HUES64 (cell line): ENCODE measurements at regions not wholly inside any gene's neighbourhood (a gene's known extent, or its start where the extent isn't known, plus 50 kb on each side); places are given as distances from the start of the nearest gene placed in this dataset.
"Not testable (repeated sequence)": the region's sequence is repeated elsewhere in the genome, so short reads cannot be mapped to it uniquely, and the experiment has no call there.

Experiments
- H3K27ac ChIP-seq: 2 replicates; pipeline ENCODE4 v1.7.0; 2013; ENCODE audit warnings: low read depth, low read length, inconsistent platforms
- H3K27me3 ChIP-seq: 2 replicates; pipeline ENCODE4 v1.6.1; 2013; ENCODE audit warnings: mild to moderate bottlenecking, low read length; ENCODE audit not compliant: insufficient read depth
- H3K36me3 ChIP-seq: 2 replicates; pipeline ENCODE4 v1.6.1; 2013; ENCODE audit warnings: mild to moderate bottlenecking, low read length; ENCODE audit not compliant: insufficient read depth
- H3K4me1 ChIP-seq: 2 replicates; pipeline ENCODE4 v1.6.1; 2013; ENCODE audit warnings: mild to moderate bottlenecking, low read length, moderate library complexity; ENCODE audit not compliant: insufficient read depth
- H3K4me3 ChIP-seq: 2 replicates; pipeline ENCODE4 v1.5.1; 2013; ENCODE audit warnings: mild to moderate bottlenecking, low read length, moderate library complexity
- H3K9ac ChIP-seq: 2 replicates; pipeline ENCODE4 v1.6.1; 2013; ENCODE audit warnings: mild to moderate bottlenecking, low read depth, low read length
- H3K9me3 ChIP-seq: 2 replicates; pipeline ENCODE4 v1.6.1; 2013; ENCODE audit warnings: low read depth, low read length; ENCODE audit not compliant: insufficient read depth
- WGBS: fragments of 150-250, 120-280 bp; methylation state at CpG from one replicate; pipeline ENCODE4 v1.1.7; 2013; ENCODE audit warnings: missing lambda C conversion rate; 5-methylcytosine and 5-hydroxymethylcytosine counted together

- no peaks in the 10 kb centered on the region for H3K27me3 ChIP-seq
- WGBS: 94% methylated on average over 10 of the region's 10 CpGs
- no peaks in the 10 kb centered on the region for H3K4me1 ChIP-seq
- peaks cover 3% of the 10 kb centered on the region; the same call in 1 of the 2 replicates for H3K9me3 ChIP-seq
- no peak overlapping the region for H3K4me3 ChIP-seq
- H3K27ac ChIP-seq: no peak overlapping the region
- no peaks in the 10 kb centered on the region for H3K36me3 ChIP-seq
- no peak overlapping the region for H3K9ac ChIP-seq
These were observed 691.7 kb upstream of the SLC35B3 start for GRCh38 chr6:9126878-9127560.

DNA sequence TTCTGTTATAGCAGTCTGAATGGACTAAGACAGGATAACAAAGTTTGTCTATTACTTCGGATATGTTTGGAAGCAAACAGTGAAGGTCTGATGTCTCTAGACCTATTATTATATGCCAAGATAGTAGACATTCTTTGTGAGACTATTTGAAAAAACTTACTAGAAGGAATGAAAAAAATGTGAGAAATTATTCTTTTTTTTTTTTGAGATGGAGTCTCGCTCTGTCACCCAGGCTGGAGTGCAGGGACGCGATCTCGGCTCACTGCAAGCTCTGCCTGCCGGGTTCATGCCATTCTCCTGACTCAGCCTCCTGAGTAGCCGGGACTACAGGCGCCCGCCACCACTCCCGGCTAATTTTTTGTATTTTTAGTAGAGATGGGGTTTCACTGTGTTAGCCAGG lies 690.7 kb upstream of the SLC35B3 start:
- not testable (repeated sequence) for H3K27me3 ChIP-seq, H3K9ac ChIP-seq, H3K4me3 ChIP-seq, H3K4me1 ChIP-seq, H3K9me3 ChIP-seq, H3K27ac ChIP-seq, H3K36me3 ChIP-seq
- WGBS: 96% methylated on average over 10 of the region's 10 CpGs

- no peak overlapping the region for H3K27ac ChIP-seq
- H3K4me3 ChIP-seq: no peak overlapping the region
- 97% methylated on average over 3 of the region's 3 CpGs for WGBS
- H3K27me3 ChIP-seq: no peaks in the 10 kb centered on the region
- H3K36me3 ChIP-seq: no peaks in the 10 kb centered on the region
- H3K9ac ChIP-seq: no peak overlapping the region
- no peaks in the 10 kb centered on the region for H3K9me3 ChIP-seq
- H3K4me1 ChIP-seq: no peaks in the 10 kb centered on the region
These were observed 686.2 kb upstream of the SLC35B3 start for GRCh38 chr6:9121549-9121948.

- H3K9ac ChIP-seq: no peak overlapping the region
- no peak overlapping the region for H3K4me3 ChIP-seq
- no peaks in the 10 kb centered on the region for H3K9me3 ChIP-seq
- no peak overlapping the region for H3K27ac ChIP-seq
- no peaks in the 10 kb centered on the region for H3K27me3 ChIP-seq
- WGBS: 81% methylated on average over 5 of the region's 6 CpGs
- H3K4me1 ChIP-seq: peaks cover 6% of the 10 kb centered on the region; the same call in 1 of the 2 replicates
- no peaks in the 10 kb centered on the region for H3K36me3 ChIP-seq
These were observed 680.7 kb upstream of the SLC35B3 start for GRCh38 chr6:9116026-9116425.

DNA sequence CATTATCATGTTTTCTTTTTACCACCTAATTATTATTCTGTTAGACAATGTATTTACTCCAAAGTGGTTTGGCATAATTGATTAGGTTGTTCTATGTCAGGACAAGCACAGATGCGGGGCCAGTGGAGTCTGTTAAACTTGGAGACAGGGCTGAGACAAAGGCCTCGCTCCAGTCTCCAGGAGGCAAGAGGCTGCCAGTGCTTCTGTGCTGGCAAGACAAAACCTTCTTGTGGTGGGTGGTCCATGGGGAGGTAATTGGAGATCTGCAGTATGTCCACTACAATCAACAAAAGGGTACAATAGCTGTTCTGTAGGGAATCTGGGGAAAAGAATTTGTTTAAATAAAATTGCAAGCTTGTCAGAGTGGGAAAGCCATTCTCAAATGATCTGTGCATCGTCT lies 677.2 kb upstream of the SLC35B3 start:
- 76% methylated on average over 3 of the region's 3 CpGs for WGBS
- Histone ChIP-seq H3K4me3 (no peak overlapping the region), H3K4me1 (peaks cover 6% of the 10 kb centered on the region; the same call in 1 of the 2 replicates), H3K9me3 (no peaks in the 10 kb centered on the region), H3K36me3 (no peaks in the 10 kb centered on the region), H3K27ac (no peak overlapping the region), H3K9ac (no peak overlapping the region), H3K27me3 (no peaks in the 10 kb centered on the region)

- no peaks in the 10 kb centered on the region for H3K27me3 ChIP-seq
- no peak overlapping the region for H3K27ac ChIP-seq
- H3K9ac ChIP-seq: no peak overlapping the region
- H3K4me3 ChIP-seq: no peak overlapping the region
- H3K36me3 ChIP-seq: no peaks in the 10 kb centered on the region
- no peaks in the 10 kb centered on the region for H3K4me1 ChIP-seq
- 85% methylated on average over 2 of the region's 2 CpGs for WGBS
- no peaks in the 10 kb centered on the region for H3K9me3 ChIP-seq
These were observed 668.7 kb upstream of the SLC35B3 start for GRCh38 chr6:9103876-9104521.

GRCh38 chr6:9101920-9102319 lies 666.6 kb upstream of the SLC35B3 start:
- H3K4me1 ChIP-seq: no peaks in the 10 kb centered on the region
- no peak overlapping the region for H3K9ac ChIP-seq
- no peak overlapping the region for H3K4me3 ChIP-seq
- no peaks in the 10 kb centered on the region for H3K9me3 ChIP-seq
- 91% methylated on average over 4 of the region's 4 CpGs for WGBS
- H3K27ac ChIP-seq: no peak overlapping the region
- no peaks in the 10 kb centered on the region for H3K36me3 ChIP-seq
- H3K27me3 ChIP-seq: no peaks in the 10 kb centered on the region

DNA sequence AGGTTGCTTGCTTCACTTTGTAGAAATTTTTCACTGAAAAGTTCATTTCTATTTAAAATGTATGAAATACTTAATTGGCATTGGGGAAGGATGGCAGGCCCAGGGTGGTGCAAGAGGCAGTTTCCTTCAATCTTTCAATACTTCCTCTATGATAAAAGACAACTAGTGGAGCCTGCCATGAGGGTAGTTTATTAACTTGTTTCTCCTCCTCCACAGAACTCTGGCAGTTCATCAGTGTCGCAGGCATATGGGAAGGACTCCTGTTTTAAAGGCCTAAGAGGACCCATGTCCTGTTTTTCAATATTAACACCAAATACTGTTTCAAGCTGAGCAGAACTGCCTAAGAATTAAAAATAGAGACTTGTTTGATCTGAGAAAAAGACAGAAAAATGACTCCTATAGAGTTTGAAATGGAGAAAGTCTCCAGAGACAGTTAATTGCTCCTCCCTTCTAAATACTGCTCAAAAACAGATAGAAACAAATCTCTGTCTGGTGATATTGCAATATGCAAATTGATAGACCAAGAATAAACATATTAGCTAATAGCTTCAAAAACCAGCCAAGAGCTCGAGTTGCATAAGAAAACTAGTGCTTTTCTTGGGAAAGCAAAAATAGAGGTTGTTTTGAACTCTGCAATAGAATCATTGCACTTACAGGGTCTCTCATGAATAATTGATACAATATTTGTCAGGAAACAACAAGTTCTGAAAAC lies 665.7 kb upstream of the SLC35B3 start:
- H3K9me3 ChIP-seq: no peaks in the 10 kb centered on the region
- no peak overlapping the region for H3K9ac ChIP-seq
- no peaks in the 10 kb centered on the region for H3K4me1 ChIP-seq
- no peak overlapping the region for H3K4me3 ChIP-seq
- 89% methylated on average over 2 of the region's 2 CpGs for WGBS
- H3K27me3 ChIP-seq: no peaks in the 10 kb centered on the region
- H3K36me3 ChIP-seq: no peaks in the 10 kb centered on the region
- no peak overlapping the region for H3K27ac ChIP-seq

GRCh38 chr6:9095729-9096128 lies 660.4 kb upstream of the SLC35B3 start:
- H3K4me1 ChIP-seq: peaks cover 12% of the 10 kb centered on the region; the same call in 1 of the 2 replicates
- no peak overlapping the region for H3K4me3 ChIP-seq

GRCh38 chr6:9095137-9095536 lies 659.8 kb upstream of the SLC35B3 start:
- H3K4me1 ChIP-seq: peaks cover 12% of the 10 kb centered on the region; the same call in 1 of the 2 replicates
- no peak overlapping the region for H3K4me3 ChIP-seq
- H3K9ac ChIP-seq: no peak overlapping the region
- no peaks in the 10 kb centered on the region for H3K9me3 ChIP-seq
- 94% methylated on average over 6 of the region's 6 CpGs for WGBS
- H3K36me3 ChIP-seq: no peaks in the 10 kb centered on the region
- peaks cover 2% of the 10 kb centered on the region; the same call in 1 of the 2 replicates for H3K27me3 ChIP-seq
- H3K27ac ChIP-seq: no peak overlapping the region

More at GRCh38 chr6:9095729-9096128, 660.4 kb upstream of the SLC35B3 start:
- peaks cover 2% of the 10 kb centered on the region; the same call in 1 of the 2 replicates for H3K27me3 ChIP-seq
- no peak overlapping the region for H3K9ac ChIP-seq
- no peaks in the 10 kb centered on the region for H3K36me3 ChIP-seq
- no peak overlapping the region for H3K27ac ChIP-seq
- no peaks in the 10 kb centered on the region for H3K9me3 ChIP-seq
- 78% methylated on average over 6 of the region's 6 CpGs for WGBS

DNA sequence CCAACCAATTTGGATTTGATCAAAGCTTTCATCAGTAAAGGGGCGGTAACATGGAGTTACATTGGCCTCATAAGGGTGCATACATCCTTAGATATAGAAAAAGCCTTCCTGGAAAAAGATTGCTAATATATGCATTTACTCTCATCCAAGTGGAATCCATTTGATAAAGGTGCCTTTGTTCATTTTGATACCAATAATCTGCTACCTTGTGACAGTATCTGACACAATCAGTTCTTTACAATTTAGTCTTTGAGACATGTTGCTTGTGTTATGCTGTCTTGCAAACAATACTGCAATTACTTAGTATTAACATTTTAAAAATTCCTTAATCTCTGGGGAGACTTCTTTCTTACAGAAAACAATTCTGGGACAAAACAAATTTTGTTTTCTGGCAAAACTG lies 654.4 kb upstream of the SLC35B3 start:
- WGBS: 100% methylated on average over 1 of the region's 1 CpG
- H3K4me1 ChIP-seq: peaks cover 15% of the 10 kb centered on the region; the same call in 1 of the 2 replicates
- no peak overlapping the region for H3K4me3 ChIP-seq
- no peaks in the 10 kb centered on the region for H3K9me3 ChIP-seq
- no peak overlapping the region for H3K9ac ChIP-seq
- H3K27ac ChIP-seq: no peak overlapping the region
- no peaks in the 10 kb centered on the region for H3K36me3 ChIP-seq
- H3K27me3 ChIP-seq: peaks cover 2% of the 10 kb centered on the region; the same call in 1 of the 2 replicates
